Esophagus muscularis mucosa (tissue), 3 donors: ENCODE measurements at regions not wholly inside any gene's neighbourhood (a gene's known extent, or its start where the extent isn't known, plus 50 kb on each side); places are given as distances from the start of the nearest gene placed in this dataset.
"Not testable (repeated sequence)": the region's sequence is repeated elsewhere in the genome, so short reads cannot be mapped to it uniquely, and the experiment has no call there.

Experiments used
- CTCF ChIP-seq, 3 experiments: fragments of 200-600 bp in 2 of 3; fragments of 450-650 bp in 1 of 3; sonication (generic) in 2 of 3; IDR thresholded peaks; one replicate each; pipeline ENCODE4 v1.5.1; 2017 to 2019; ENCODE audit warnings: antibody characterized with exemption in 3 of 3, mild to moderate bottlenecking in 2 of 3, moderate library complexity in 1 of 3
- POLR2A ChIP-seq: fragments of 450-650 bp; IDR thresholded peaks from one replicate; pipeline ENCODE4 v1.6.1; 2017; ENCODE audit warnings: antibody characterized with exemption, moderate library complexity, mild to moderate bottlenecking, low read depth
- POLR2AphosphoS5 ChIP-seq, 2 donors: sonication (generic); formaldehyde crosslinking; IDR thresholded peaks; one replicate each; pipeline ENCODE4 v1.6.1; 2017; ENCODE audit warnings: antibody characterized with exemption in 2 of 2

DNA sequence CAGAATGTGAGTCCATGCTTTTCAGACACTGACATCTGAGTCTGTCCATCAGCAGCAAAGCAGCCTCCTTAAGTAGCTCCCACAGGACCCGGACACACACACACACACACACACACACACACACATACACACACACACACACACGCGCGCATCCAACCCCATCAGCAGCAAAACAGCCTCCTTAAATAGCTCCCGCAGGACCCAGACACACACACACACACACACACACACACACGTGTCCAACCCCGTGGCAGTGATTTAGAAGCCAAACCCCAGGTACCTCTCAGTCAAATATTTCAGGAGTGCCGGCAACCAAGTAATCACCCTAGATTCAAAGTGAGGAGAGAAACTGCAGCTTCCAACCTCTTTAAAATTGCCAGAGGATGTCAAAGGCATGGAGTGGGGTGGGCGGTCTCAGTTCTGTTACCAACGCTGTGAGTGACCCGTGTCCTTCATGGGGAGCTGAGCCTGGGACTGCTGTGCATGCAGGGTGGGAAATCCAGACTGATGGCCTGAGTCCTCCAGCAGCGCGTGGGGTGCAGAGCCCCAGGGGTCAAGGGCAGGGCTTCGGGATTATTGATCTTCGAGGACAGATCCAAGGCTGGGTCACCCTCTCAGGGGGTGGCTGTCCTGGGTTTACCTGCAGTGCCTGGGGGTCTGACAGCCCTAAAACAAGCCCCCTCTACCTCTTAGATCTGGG is 293.5 kb downstream of the ADGRD1 start:
- TF ChIP-seq POLR2AphosphoS5 (IDR thresholded peaks at IDR 0.05); POLR2A; CTCF (IDR thresholded peaks at IDR 0.05): not testable (repeated sequence)
